ENCODE measurements at regions not wholly inside any gene's neighbourhood (a gene's known extent, or its start where the extent isn't known, plus 50 kb on each side); places are given as distances from the start of the nearest gene placed in this dataset.
"Not testable (repeated sequence)": the region's sequence is repeated elsewhere in the genome, so short reads cannot be mapped to it uniquely, and the experiment has no call there.

DNA sequence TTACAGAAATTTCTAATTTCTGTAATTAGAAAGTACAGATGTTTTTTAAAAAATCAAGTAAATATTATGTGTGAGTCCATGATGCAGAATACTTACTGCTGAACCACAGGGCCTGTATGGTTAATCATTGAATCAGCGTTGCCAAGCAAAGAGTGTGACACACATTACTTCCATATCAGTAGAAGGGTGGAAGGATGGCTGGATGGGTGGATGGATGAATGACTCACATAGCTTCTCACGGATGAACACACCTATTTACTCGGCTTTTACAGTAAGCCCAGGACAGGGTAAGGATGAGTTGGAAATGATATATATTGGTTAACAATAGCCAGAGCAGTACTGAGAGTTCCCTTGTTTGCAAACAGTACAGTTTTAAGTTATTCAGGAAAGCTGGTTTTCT, 495.9 kb upstream of the RBFOX1 start:
- DNase-seq = no peak

- no peak for DNase-seq
Observed at GRCh38 chr16:6835941-6836340, 496.7 kb upstream of the RBFOX1 start.

DNA sequence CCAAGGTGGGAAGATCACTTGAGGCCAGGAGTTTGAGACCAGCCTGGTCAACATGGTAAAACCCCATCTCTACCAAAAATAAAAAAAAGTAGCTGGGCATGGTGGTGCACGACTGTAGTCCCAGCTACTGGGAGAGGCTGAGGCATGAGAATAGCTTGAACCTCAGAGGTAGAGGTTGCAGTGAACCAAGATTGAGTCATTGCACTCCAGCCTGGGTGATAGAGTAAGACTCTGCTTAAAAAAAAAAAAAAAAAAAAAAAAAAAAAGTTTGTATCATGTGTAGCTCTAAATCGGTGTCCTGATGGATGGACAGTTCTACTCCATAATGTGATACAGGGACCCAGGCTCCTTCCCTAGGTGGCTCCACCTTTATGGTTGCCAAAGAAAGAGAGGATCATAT, 497.1 kb upstream of the RBFOX1 start:
- no peak for DNase-seq

GRCh38 chr16:6828690-6829089, 504.0 kb upstream of the RBFOX1 start:
- DNase-seq = no peak

DNA sequence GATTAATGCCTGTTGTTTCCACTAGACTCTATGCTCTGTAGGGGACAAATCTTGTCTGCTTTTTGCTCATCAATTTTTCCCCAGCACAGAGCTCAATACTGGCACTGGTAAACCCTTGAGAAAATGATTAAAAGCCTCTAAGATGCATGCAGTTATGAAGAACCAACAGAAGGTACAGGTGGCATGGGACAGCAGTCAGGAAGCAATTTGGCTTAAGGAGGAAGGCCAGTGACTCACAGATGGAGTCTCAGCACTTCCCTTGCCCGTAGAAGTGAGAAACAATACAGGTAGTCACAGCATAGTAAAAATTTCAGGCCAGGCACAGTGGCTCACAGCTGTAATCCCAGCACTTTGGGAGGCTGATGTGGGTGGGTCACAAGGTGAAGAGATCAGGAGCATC, 504.7 kb upstream of the RBFOX1 start:
- DNase-seq = no peak

- DNase-seq = no peak
Observed at GRCh38 chr16:6827267-6827666, 505.4 kb upstream of the RBFOX1 start.

DNA sequence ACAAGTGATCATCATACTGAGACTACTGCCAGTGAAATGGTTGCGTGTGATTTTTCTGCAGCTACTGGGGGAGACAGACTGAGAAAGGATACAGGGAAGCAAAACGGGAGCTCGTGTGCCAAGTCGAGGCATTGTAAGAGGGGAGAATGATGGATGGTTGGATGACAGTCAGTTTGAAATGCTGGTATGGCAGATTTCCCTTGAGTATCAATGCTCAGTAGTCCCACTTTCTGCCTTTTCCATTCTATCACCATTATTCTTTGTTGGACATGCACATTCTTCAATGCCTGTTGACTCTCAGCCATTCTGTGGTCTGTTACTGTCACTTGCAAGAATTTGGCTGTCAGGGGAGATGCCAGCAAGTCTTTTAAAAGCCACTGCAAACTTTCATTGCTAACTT, 510.6 kb upstream of the RBFOX1 start:
- DNase-seq = no peak

- DNase-seq = no peak
Observed at GRCh38 chr16:6804461-6804860, 528.2 kb upstream of the RBFOX1 start.

GRCh38 chr16:6803176-6803575, 529.5 kb upstream of the RBFOX1 start:
- DNase-seq = no peak

DNA sequence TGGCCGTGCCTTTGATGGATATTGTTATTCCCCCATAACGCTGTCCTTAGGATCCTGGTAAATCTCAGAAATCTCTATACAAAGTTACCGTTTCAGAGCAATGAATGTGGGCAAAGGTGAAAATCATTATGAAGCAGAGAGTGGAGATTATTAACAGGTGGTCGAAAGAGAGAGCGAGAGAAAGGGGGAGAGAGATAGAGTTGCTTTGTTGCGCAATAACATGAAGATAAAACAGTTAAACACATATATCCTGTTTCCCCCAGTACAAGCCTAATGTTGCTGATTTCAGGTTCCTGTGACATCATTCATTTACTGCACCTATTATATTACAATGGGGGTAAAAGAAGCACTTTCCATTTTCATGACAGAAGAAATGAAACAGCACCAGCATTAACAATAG, 535.4 kb upstream of the RBFOX1 start:
- no peak for DNase-seq

GRCh38 chr16:6777624-6778023, 555.0 kb upstream of the RBFOX1 start:
- no peak for DNase-seq

DNA sequence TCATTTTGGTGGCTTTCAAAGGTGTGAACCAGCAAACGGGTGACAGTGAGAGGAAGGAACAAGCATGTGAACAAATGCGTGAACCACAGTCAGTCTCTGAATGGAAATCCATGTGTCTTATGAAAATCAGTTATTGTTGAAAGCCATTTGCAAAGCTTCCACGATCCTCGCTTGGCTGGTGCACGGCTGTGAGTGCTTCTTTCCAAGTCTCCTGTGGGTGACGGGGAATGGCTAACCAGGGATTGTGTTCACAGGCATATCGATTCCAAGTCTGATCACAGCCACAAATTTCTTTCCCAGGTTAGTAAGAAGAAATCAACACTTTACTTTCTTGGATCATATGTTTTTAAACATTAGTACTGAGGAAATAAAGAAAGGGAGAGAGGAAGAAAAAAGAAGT, 556.9 kb upstream of the RBFOX1 start:
- no peak for DNase-seq

DNA sequence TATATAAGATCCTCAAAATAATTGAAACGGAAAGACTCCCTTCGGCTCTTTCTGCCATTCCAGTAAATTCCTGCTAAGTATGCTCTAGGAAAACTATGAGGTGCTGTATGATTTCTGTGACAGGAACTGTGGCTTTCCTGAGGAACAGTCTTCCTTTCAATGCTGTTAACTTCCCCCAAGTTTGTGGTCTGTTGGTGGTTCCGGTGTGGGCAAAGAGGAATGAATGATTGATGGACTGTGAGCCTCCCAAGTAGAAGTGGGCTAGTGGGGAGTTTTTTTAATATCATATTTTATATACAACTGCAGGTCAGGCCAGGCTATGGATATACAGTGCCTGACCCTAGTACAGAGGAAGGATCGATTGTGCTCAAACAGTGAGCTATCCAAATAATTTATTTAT, 560.7 kb upstream of the RBFOX1 start:
- DNase-seq = no peak

DNA sequence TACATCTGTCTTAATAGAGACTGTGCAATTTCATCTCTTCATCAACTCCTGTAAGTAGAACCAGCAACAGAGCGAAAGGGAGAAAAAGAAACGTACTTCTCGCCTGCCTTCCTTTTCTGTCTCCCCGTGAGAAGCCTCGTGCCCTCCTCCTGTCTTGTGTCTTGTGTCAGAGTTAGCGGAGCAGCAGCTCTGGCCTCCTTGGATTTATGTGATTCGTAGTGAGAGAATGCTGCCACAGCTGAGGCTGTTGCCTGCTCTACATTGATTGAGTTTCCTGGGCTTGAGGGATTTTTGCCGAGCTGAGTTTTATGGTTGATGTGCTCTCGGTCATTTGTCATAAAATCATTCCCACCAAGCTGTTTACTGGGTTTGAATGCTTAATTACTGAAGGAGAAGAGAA, 579.1 kb upstream of the RBFOX1 start:
- DNase-seq = no peak

DNA sequence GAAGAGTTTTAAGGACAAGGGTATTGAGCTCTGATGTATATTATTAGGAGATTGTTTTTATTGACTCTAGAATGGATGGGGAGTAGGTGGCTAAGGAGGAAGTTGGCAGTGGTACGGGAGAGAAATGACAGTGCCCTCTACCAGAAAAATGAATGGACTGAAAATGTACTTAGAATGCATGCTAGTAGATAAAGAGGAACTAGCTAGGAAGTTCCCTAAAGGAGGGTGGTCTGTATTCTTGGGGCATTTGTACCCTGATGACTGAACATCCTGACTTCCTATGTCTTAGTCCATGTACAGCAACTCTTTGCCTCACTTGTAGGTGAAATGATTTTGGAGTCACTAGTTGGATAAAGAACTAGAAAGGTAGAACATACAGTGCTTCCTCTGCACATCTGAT, 581.5 kb upstream of the RBFOX1 start:
- no peak for DNase-seq

DNA sequence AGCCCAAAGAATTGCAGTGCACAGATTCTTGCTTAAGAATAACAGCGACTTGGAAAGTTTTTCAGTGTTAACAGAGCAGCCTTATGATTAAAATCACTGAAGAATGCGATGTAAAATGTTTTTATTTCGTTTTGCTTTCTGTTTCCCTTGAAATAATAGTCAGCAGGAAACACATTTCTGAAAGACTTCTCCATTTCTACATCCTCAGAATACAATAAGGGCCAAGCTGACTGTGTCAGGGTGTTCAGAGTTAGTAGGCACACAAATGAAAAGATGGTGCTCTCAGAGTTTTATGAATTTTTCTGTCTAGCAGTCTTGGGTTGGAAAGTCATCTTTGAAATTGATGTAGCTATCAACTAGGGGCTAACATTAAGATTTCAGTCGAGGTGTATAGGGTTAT, 582.9 kb upstream of the RBFOX1 start:
- no peak for DNase-seq

DNA sequence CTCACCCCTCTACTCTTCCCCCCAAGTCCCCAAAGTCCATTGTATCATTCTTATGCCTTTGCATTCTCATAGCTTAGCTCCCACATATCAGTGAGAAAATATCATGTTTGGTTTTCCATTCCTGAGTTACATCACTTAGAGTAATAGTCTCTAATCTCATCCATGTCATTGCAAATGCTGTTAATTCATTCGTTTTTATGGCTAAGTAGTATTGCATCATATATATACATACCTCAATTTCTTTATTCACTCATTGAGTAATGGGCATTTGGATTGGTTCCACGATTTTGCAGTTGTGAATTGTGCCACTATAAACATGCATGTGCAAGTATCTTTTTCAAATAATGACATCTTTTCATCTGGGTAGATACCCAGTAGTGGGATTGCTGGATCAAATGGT, 596.3 kb upstream of the RBFOX1 start:
- not testable (repeated sequence) for DNase-seq

- no peak for DNase-seq
Observed at GRCh38 chr16:6735631-6736030, 597.0 kb upstream of the RBFOX1 start.

- DNase-seq = no peak
Observed at GRCh38 chr16:6732166-6732565, 600.5 kb upstream of the RBFOX1 start.

DNA sequence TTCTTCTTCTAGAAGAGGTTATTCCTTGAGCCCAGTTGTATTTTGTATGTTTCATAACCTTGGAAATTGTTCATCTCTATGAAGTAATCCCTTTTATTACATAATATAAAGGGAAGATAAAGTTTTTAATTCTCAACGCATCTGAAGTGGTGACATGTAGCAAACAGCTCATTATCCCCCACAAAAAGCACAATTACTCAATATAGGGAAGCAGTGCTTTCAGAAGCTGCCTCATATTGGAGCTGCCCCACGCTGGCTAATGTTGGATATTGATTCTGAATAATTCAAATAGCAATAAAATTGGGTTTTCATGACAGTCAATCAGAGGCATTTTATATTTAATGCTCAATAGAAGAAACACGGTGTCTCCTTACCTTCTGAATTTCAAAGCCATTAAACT, 604.3 kb upstream of the RBFOX1 start:
- DNase-seq = no peak

GRCh38 chr16:6726621-6727020, 606.0 kb upstream of the RBFOX1 start:
- no peak for DNase-seq

DNA sequence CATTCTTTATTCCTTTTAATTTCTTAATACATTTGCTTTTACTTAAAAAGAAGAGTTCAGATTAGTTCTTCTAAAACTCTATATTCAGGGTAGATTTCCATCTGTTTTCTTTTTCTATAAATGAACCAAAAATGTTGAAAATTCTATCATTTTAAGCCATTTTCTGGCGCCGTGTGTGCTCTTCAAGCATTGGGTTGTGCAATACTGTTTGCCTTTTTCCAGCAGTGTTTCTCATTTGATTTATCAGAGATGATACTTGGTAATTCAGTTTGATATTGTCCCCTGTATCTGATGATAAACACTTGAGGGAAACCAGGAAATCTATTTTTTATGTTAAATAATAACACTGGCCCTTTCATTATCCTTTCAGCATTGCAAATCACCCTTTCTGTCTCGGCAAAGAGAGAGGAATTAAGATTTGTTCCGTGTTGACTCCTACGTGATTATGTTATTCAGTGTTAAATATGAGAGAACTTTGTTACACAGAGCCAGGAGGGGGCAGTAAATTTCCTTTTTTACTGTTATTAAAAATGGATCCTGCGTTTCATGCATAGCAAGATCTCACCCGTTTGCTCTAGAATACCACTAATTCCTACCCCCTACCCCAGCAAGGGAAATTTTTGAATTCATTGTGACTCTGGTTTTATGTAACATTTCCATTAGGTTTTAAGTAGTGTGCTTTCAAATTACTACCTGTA, 606.9 kb upstream of the RBFOX1 start:
- DNase-seq = peak; percentile 5

GRCh38 chr16:6725206-6725605, 607.4 kb upstream of the RBFOX1 start:
- not testable (repeated sequence) for DNase-seq

DNA sequence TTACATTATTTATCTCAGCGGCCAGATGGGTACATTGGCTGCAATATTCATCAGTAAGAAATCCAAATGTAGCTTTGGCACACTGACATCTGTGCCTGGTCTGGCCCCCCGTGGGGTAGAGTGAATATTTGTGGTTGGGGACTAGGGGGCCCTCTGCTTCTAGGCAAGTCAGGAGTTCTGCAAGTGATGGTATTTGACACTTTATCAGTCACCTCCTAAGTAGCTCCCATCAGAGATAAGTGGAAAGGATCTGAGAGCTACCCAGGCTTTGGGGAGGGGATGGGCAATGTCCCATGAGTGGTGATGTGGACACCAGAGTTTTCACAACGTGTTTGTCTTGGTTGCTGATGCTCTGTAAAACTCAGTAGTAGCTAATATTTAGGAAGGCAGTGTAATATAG, 609.9 kb upstream of the RBFOX1 start:
- no peak for DNase-seq

- DNase-seq = no peak
Observed at GRCh38 chr16:6714510-6714909, 618.1 kb upstream of the RBFOX1 start.

GRCh38 chr16:6709736-6710135, 622.9 kb upstream of the RBFOX1 start:
- no peak for DNase-seq
